HEK293 (cell line): ENCODE measurements at regions not wholly inside any gene's neighbourhood (a gene's known extent, or its start where the extent isn't known, plus 50 kb on each side); places are given as distances from the start of the nearest gene placed in this dataset.

Source experiments
- CTCF ChIA-PET: fragments of 350-600 bp; formaldehyde crosslinking; extraction: SDS; loops from one replicate; lab custom pipeline; 2021; ENCODE audit warnings: antibody characterized with exemption; lab: Yijun Ruan, JAX
- POLR2A ChIA-PET: fragments of 300-600 bp; formaldehyde crosslinking; extraction: SDS; loops from one replicate; lab custom pipeline; 2020; ENCODE audit warnings: antibody characterized with exemption, inconsistent platforms; lab: Yijun Ruan, JAX
- H3K27ac ChIP-seq: fragments of 200-500 bp; sonication (Bioruptor generic); 2 replicates; pipeline ENCODE4 v1.5.1; 2014; ENCODE audit warnings: low read depth, low read length, control low read depth, inconsistent platforms; ENCODE audit errors: extremely low read depth
- H3K36me3 ChIP-seq, 2 experiments: fragments of 200-500 bp in 1 of 2; sonication (Bioruptor generic) in 1 of 2; 1 replicate in 1 of 2; 2 replicates in 1 of 2; pipeline ENCODE4 v1.5.1; 2014 to 2017; ENCODE audit warnings: inconsistent platforms in 2 of 2, low read length in 2 of 2; ENCODE audit not compliant: control insufficient read depth in 2 of 2, insufficient read depth in 1 of 2
- H3K4me1 ChIP-seq: fragments of 200-500 bp; sonication (Bioruptor generic); 2 replicates; pipeline ENCODE4 v1.5.1; 2014; ENCODE audit warnings: mild to moderate bottlenecking, low read length, inconsistent platforms; ENCODE audit not compliant: control insufficient read depth, insufficient read depth
- H3K4me3 ChIP-seq: 2 replicates; pipeline ENCODE4 v1.5.1; 2011; ENCODE audit warnings: low read depth, mild to moderate bottlenecking, control low read depth, low read length, moderate library complexity
- H3K9me3 ChIP-seq: fragments of 200-500 bp; sonication (Bioruptor generic); 2 replicates; pipeline ENCODE4 v1.5.1; 2014; ENCODE audit warnings: low read depth, low read length, inconsistent platforms; ENCODE audit not compliant: control insufficient read depth, insufficient read depth
- FEZF1 ChIP-seq: fragments of 450-650 bp; formaldehyde crosslinking; IDR thresholded peaks from 2 replicates; pipeline ENCODE4 v1.5.1; 2016; ENCODE audit warnings: missing biosample characterization, missing genetic modification characterization
- HIC1 ChIP-seq: fragments of 450-650 bp; formaldehyde crosslinking; IDR thresholded peaks from 2 replicates; pipeline ENCODE4 v1.5.1; 2016; ENCODE audit warnings: missing biosample characterization, missing genetic modification characterization
- HOXD13 ChIP-seq: sonication (generic); formaldehyde crosslinking; IDR thresholded peaks from 2 replicates; pipeline ENCODE4 v1.8.0; 2022; ENCODE audit warnings: missing genetic modification reagents, borderline replicate concordance
- SETDB1 ChIP-seq: IDR thresholded peaks from one replicate; pipeline ENCODE4 v1.6.1; 2017; ENCODE audit warnings: mild to moderate bottlenecking, low read length, moderate library complexity, mixed read lengths; ENCODE audit not compliant: insufficient read length
- TSHZ1 ChIP-seq: fragments of 450-650 bp; formaldehyde crosslinking; IDR thresholded peaks from 2 replicates; pipeline ENCODE4 v1.5.1; 2016; ENCODE audit warnings: missing biosample characterization, missing genetic modification characterization, borderline replicate concordance
- WT1 ChIP-seq: fragments of 450-650 bp; formaldehyde crosslinking; IDR thresholded peaks from 2 replicates; pipeline ENCODE4 v1.5.1; 2016; ENCODE audit warnings: missing biosample characterization, missing genetic modification characterization
- ZBTB44 ChIP-seq: fragments of 450-650 bp; IDR thresholded peaks from 2 replicates; pipeline ENCODE4 v1.5.1; 2018; ENCODE audit warnings: missing biosample characterization, mild to moderate bottlenecking, missing genetic modification characterization
- ZBTB48 ChIP-seq: fragments of 450-650 bp; formaldehyde crosslinking; IDR thresholded peaks from 2 replicates; pipeline ENCODE4 v1.5.1; 2016; ENCODE audit warnings: missing biosample characterization, missing genetic modification characterization
- ZFP69B ChIP-seq: fragments of 450-650 bp; formaldehyde crosslinking; IDR thresholded peaks from 2 replicates; pipeline ENCODE4 v1.5.1; 2016; ENCODE audit warnings: missing biosample characterization, missing genetic modification characterization
- ZNF133 ChIP-seq: fragments of 450-650 bp; formaldehyde crosslinking; IDR thresholded peaks from 2 replicates; pipeline ENCODE4 v1.5.1; 2016; ENCODE audit warnings: missing biosample characterization, missing genetic modification characterization
- ZNF174 ChIP-seq: fragments of 450-650 bp; formaldehyde crosslinking; IDR thresholded peaks from 2 replicates; pipeline ENCODE4 v1.5.0; 2017; ENCODE audit warnings: missing biosample characterization, mild to moderate bottlenecking, missing genetic modification characterization
- ZNF175 ChIP-seq: fragments of 450-650 bp; formaldehyde crosslinking; IDR thresholded peaks from 2 replicates; pipeline ENCODE4 v1.5.1; 2016; ENCODE audit warnings: missing biosample characterization, missing genetic modification characterization
- ZNF211 ChIP-seq: fragments of 450-650 bp; formaldehyde crosslinking; IDR thresholded peaks from 2 replicates; pipeline ENCODE4 v1.5.1; 2016; ENCODE audit warnings: low read depth, missing biosample characterization, missing genetic modification characterization
- ZNF362 ChIP-seq: fragments of 450-650 bp; formaldehyde crosslinking; IDR thresholded peaks from 2 replicates; pipeline ENCODE4 v1.5.1; 2016; ENCODE audit warnings: missing biosample characterization, missing genetic modification characterization
- ZNF513 ChIP-seq: fragments of 450-650 bp; IDR thresholded peaks from 2 replicates; pipeline ENCODE4 v1.5.1; 2018; ENCODE audit warnings: missing biosample characterization, missing genetic modification characterization
- ZNF654 ChIP-seq: fragments of 450-650 bp; formaldehyde crosslinking; IDR thresholded peaks from 2 replicates; pipeline ENCODE4 v1.5.1; 2016; ENCODE audit warnings: low read depth, missing biosample characterization, missing genetic modification characterization
- ZNF792 ChIP-seq: fragments of 450-650 bp; formaldehyde crosslinking; IDR thresholded peaks from 2 replicates; pipeline ENCODE4 v1.5.1; 2016; ENCODE audit warnings: missing biosample characterization, missing genetic modification characterization

GRCh38 chr5:61896811-61897210 is 409.2 kb upstream of the KIF2A start (continued):
- TF ChIP-seq HIC1 (tag by site-specific recombination) (no peak), ZNF513 (tag by site-specific recombination) (no peak), TSHZ1 (no peak), ZNF211 (tag by site-specific recombination) (no peak), ZNF175 (tag by site-specific recombination) (no peak)
- TF ChIP-seq, all 188 proteins: peak for 0

GRCh38 chr5:61897251-61897650 is 408.8 kb upstream of the KIF2A start:
- CTCF ChIA-PET = interaction anchor here (1.1 kb wide), 1 partner anchor 128 kb away, joined by 3 read pairs; no protein-coding TSS in a partner anchor
- Histone ChIP-seq H3K36me3 (no peaks in the 10 kb centered on the region), H3K4me1 (no peaks in the 10 kb centered on the region), H3K4me3 (no peak overlapping the region), H3K27ac (no peak overlapping the region), H3K9me3 (no peaks in the 10 kb centered on the region)
- no peak for TF ChIP-seq WT1 (tag by site-specific recombination)
- TF ChIP-seq SETDB1 = no peak
- TF ChIP-seq ZNF792 (tag by site-specific recombination) = no peak
- no peak for TF ChIP-seq ZBTB44 (tag by site-specific recombination)
- TF ChIP-seq ZNF174 (tag by site-specific recombination) = no peak
- TF ChIP-seq ZBTB48 (tag by site-specific recombination) = no peak
- no peak for TF ChIP-seq ZNF362
- TF ChIP-seq ZNF654 = no peak
- no peak for TF ChIP-seq ZNF133 (tag by site-specific recombination)
- no peak for TF ChIP-seq FEZF1 (tag by site-specific recombination)
- TF ChIP-seq HOXD13 (CRISPR knock-in tag) = no peak
- TF ChIP-seq ZFP69B = no peak
- no peak for TF ChIP-seq HIC1 (tag by site-specific recombination)
- POLR2A ChIA-PET = no interaction called here
